ENCODE measurements at regions not wholly inside any gene's neighbourhood (a gene's known extent, or its start where the extent isn't known, plus 50 kb on each side); places are given as distances from the start of the nearest gene placed in this dataset.

DNA sequence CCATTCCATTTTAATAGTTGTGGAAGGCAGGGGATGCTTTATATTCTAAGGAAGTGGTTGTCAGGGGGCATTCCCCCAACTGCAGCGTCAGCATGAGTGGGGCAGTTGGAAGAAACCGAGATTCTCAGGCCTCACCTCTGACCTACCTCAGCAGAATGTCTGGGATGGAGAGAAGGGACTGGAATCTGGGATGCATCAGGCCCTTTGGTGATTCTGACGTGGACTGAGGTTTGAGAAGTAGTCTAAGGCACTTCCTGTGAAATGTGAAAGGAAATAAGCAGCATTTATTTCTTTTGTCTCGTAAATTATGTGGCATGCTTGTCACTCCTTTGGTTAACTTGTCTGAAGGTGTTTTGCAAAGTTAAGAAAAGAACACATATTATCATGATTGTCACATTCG lies 540.7 kb upstream of the NETO1 start:
- no peaks in the 10 kb centered on the region for H3K27me3 ChIP-seq
- no peak overlapping the region for H3K27ac ChIP-seq
- no peak overlapping the region for H3K4me3 ChIP-seq
- TF ChIP-seq, protein P1, sequence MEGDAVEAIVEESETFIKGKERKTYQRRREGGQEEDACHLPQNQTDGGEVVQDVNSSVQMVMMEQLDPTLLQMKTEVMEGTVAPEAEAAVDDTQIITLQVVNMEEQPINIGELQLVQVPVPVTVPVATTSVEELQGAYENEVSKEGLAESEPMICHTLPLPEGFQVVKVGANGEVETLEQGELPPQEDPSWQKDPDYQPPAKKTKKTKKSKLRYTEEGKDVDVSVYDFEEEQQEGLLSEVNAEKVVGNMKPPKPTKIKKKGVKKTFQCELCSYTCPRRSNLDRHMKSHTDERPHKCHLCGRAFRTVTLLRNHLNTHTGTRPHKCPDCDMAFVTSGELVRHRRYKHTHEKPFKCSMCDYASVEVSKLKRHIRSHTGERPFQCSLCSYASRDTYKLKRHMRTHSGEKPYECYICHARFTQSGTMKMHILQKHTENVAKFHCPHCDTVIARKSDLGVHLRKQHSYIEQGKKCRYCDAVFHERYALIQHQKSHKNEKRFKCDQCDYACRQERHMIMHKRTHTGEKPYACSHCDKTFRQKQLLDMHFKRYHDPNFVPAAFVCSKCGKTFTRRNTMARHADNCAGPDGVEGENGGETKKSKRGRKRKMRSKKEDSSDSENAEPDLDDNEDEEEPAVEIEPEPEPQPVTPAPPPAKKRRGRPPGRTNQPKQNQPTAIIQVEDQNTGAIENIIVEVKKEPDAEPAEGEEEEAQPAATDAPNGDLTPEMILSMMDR (IDR thresholded peaks at IDR 0.05): no peak
- TF ChIP-seq POLR2A (IDR thresholded peaks at IDR 0.05): no peak
- TF ChIP-seq POLR2AphosphoS5 (IDR thresholded peaks at IDR 0.05; ENCODE audit: insufficient read depth in 1 of 2, low read depth in 1 of 2): no peak
- intact Hi-C loops (cut with DNase I): loop anchor here (10.0 kb wide), 1 partner anchor 1026 kb away; no protein-coding TSS in a partner anchor
- H3K36me3 ChIP-seq: no peaks in the 10 kb centered on the region
- H3K4me1 ChIP-seq: no peaks in the 10 kb centered on the region
- DNase-seq (ENCODE audit: extremely low spot score in 2 of 2): no peak
- H3K9me3 ChIP-seq: no peaks in the 10 kb centered on the region

DNA sequence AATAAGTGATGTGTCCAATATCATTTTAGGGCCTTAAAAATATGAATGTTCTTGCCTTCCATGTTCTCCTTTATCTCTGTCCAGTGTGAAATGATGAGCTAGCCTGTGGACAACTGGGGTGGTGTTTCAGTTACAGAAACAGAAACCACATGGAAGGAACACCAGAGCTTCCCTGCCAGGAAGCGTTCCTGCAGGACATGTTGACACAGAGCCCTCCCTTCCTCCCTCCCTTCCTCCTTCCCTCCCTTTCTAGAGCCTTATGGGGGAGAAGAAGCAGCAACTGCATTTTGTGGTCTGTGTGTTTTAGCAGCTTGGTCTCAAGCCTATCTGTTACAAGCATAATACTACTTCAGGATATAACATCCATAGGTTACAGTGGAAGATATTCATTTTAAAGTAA lies 539.7 kb upstream of the NETO1 start:
- H3K9me3 ChIP-seq: no peaks in the 10 kb centered on the region
- no peak for TF ChIP-seq POLR2AphosphoS5 (IDR thresholded peaks at IDR 0.05; ENCODE audit: insufficient read depth in 1 of 2, low read depth in 1 of 2)
- TF ChIP-seq, protein P1 (IDR thresholded peaks at IDR 0.05): no peak
- TF ChIP-seq POLR2A (IDR thresholded peaks at IDR 0.05): no peak
- H3K36me3 ChIP-seq: no peaks in the 10 kb centered on the region
- intact Hi-C loops (cut with DNase I): loop anchor here (10.0 kb wide), 1 partner anchor 1027 kb away; no protein-coding TSS in a partner anchor
- DNase-seq (ENCODE audit: extremely low spot score in 2 of 2): no peak
- no peak overlapping the region for H3K4me3 ChIP-seq
- no peaks in the 10 kb centered on the region for H3K27me3 ChIP-seq
- no peak overlapping the region for H3K27ac ChIP-seq
- H3K4me1 ChIP-seq: no peaks in the 10 kb centered on the region

- DNase-seq (ENCODE audit: extremely low spot score in 2 of 2): no peak
- H3K9me3 ChIP-seq: no peaks in the 10 kb centered on the region
- H3K27me3 ChIP-seq: no peaks in the 10 kb centered on the region
- intact Hi-C loops (cut with DNase I): no loop called here
- TF ChIP-seq POLR2AphosphoS5 (IDR thresholded peaks at IDR 0.05; ENCODE audit: insufficient read depth in 1 of 2, low read depth in 1 of 2) (no peak), POLR2A (IDR thresholded peaks at IDR 0.05) (no peak)
- TF ChIP-seq, protein P1 (IDR thresholded peaks at IDR 0.05): no peak
- no peaks in the 10 kb centered on the region for H3K4me1 ChIP-seq
- H3K27ac ChIP-seq: no peak overlapping the region
- H3K4me3 ChIP-seq: no peak overlapping the region
- H3K36me3 ChIP-seq: no peaks in the 10 kb centered on the region
Measured at GRCh38 chr18:73384246-73384645, 516.5 kb upstream of the NETO1 start.

GRCh38 chr18:73381699-73382036 lies 513.9 kb upstream of the NETO1 start:
- intact Hi-C loops (cut with DNase I): no loop called here
- no peaks in the 10 kb centered on the region for H3K27me3 ChIP-seq
- no peak overlapping the region for H3K27ac ChIP-seq
- no peak overlapping the region for H3K4me3 ChIP-seq
- no peak for TF ChIP-seq POLR2AphosphoS5 (IDR thresholded peaks at IDR 0.05; ENCODE audit: insufficient read depth in 1 of 2, low read depth in 1 of 2)
- TF ChIP-seq, protein P1 (IDR thresholded peaks at IDR 0.05): no peak
- TF ChIP-seq POLR2A (IDR thresholded peaks at IDR 0.05): no peak
- DNase-seq (ENCODE audit: extremely low spot score in 2 of 2): no peak
- no peaks in the 10 kb centered on the region for H3K9me3 ChIP-seq
- H3K4me1 ChIP-seq: no peaks in the 10 kb centered on the region
- no peaks in the 10 kb centered on the region for H3K36me3 ChIP-seq

DNA sequence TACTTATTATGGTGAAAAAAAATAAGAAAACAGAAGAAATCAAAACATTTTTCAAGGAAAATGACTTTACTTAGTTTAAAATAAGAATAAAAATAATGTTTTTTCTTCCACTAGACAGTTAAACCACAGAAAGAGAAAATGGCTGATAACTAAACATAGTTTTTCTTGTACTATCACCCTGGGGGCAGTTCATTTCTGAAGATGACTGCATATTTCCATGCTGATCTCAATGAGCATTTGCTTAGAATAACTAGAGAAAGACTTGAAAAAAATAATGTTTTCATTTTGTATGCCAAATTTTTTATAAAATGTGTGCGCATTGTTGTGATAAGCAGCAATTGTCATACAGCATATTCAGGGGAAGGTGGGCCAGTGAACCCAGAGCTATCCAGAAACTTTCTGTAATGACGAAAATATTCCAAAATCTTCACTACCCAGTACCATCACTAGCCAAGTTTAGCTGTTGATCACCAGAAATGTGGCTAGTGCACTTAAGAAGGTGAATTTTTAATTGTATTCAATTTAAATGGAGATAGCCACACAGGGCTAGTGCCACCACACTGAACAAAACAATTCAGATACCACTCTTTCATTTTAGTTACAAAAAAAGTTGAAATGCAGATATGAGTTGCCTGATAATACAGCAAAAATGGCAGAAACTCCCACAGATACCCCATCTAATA lies 513.4 kb upstream of the NETO1 start:
- no peak overlapping the region for H3K4me3 ChIP-seq
- H3K27ac ChIP-seq: no peak overlapping the region
- TF ChIP-seq POLR2A (IDR thresholded peaks at IDR 0.05) (no peak), POLR2AphosphoS5 (IDR thresholded peaks at IDR 0.05; ENCODE audit: insufficient read depth in 1 of 2, low read depth in 1 of 2) (no peak)
- TF ChIP-seq, protein P1 (IDR thresholded peaks at IDR 0.05): no peak
- H3K4me1 ChIP-seq: no peaks in the 10 kb centered on the region
- no peaks in the 10 kb centered on the region for H3K9me3 ChIP-seq
- no peaks in the 10 kb centered on the region for H3K27me3 ChIP-seq
- no peak for DNase-seq (ENCODE audit: extremely low spot score in 2 of 2)
- intact Hi-C loops (cut with DNase I): no loop called here
- H3K36me3 ChIP-seq: no peaks in the 10 kb centered on the region

Data from vagina (tissue), 2 donors.